GM23338 (cell line): ENCODE measurements at regions not wholly inside any gene's neighbourhood (a gene's known extent, or its start where the extent isn't known, plus 50 kb on each side); places are given as distances from the start of the nearest gene placed in this dataset.

Experiments
- ATAC-seq: fragments of 200-7000 bp; cut with Tn5 transposase; 3 replicates; pipeline ENCODE4 v1.9.1; 2020
- DNase-seq: peaks from one replicate; pipeline ENCODE4 v3.0.0-alpha.2; 2015; ENCODE audit warnings: low spot score
- H2AFZ ChIP-seq: fragments of 200-600 bp; sonication (generic); 2 replicates; pipeline ENCODE4 v1.8.0; 2016; ENCODE audit warnings: antibody characterized with exemption, mild to moderate bottlenecking, moderate library complexity
- H3F3A ChIP-seq: fragments of 200-600 bp; sonication (generic); replicated peaks from 2 replicates; pipeline ENCODE4 v1.8.0; 2017; ENCODE audit warnings: antibody characterized with exemption, mixed run types, low read depth
- H3K27ac ChIP-seq: fragments of 200-600 bp; sonication (generic); 2 replicates; pipeline ENCODE4 v1.6.1; 2016; ENCODE audit warnings: low read depth
- H3K27me3 ChIP-seq: fragments of 200-600 bp; sonication (generic); 2 replicates; pipeline ENCODE4 v1.8.0; 2016; ENCODE audit warnings: mild to moderate bottlenecking, mixed run types, moderate library complexity; ENCODE audit not compliant: insufficient read depth
- H3K36me3 ChIP-seq: fragments of 200-600 bp; sonication (generic); 2 replicates; pipeline ENCODE4 v1.8.0; 2016; ENCODE audit warnings: mild to moderate bottlenecking; ENCODE audit not compliant: insufficient read depth
- H3K4me1 ChIP-seq: fragments of 200-600 bp; sonication (generic); 2 replicates; pipeline ENCODE4 v1.8.0; 2016; ENCODE audit warnings: mild to moderate bottlenecking, moderate library complexity; ENCODE audit not compliant: insufficient read depth
- H3K4me2 ChIP-seq: fragments of 200-600 bp; sonication (generic); 2 replicates; pipeline ENCODE4 v1.7.1; 2017; ENCODE audit warnings: mixed run types
- H3K4me3 ChIP-seq: fragments of 200-600 bp; sonication (generic); 2 replicates; pipeline ENCODE4 v1.6.1; 2016; ENCODE audit warnings: mixed run types
- H3K79me2 ChIP-seq: fragments of 200-600 bp; sonication (generic); replicated peaks from 2 replicates; pipeline ENCODE4 v1.8.0; 2017; ENCODE audit warnings: mild to moderate bottlenecking; ENCODE audit not compliant: insufficient read depth
- H3K9me2 ChIP-seq: fragments of 200-600 bp; sonication (generic); 2 replicates; pipeline ENCODE4 v1.8.0; 2017; ENCODE audit not compliant: insufficient read depth
- H4K20me1 ChIP-seq: fragments of 200-600 bp; sonication (generic); replicated peaks from 2 replicates; pipeline ENCODE4 v1.8.0; 2017; ENCODE audit warnings: mild to moderate bottlenecking; ENCODE audit not compliant: insufficient read depth
- H3K27ac Mint-ChIP-seq: 2 replicates; pipeline ENCODE4 v1.8.0; 2020; ENCODE audit warnings: inconsistent platforms, mild to moderate bottlenecking, moderate library complexity, mixed read lengths
- H3K27me3 Mint-ChIP-seq: 3 replicates; pipeline ENCODE4 v1.8.0; 2022; ENCODE audit warnings: low read depth, mild to moderate bottlenecking, moderate library complexity, mixed read lengths, inconsistent platforms; ENCODE audit not compliant: insufficient read depth, poor library complexity
- H3K36me3 Mint-ChIP-seq: 3 replicates; pipeline ENCODE4 v1.8.0; 2021; ENCODE audit warnings: low read depth, mild to moderate bottlenecking, inconsistent platforms, moderate library complexity, mixed read lengths
- H3K4me1 Mint-ChIP-seq: 3 replicates; pipeline ENCODE4 v1.8.0; 2020; ENCODE audit warnings: mild to moderate bottlenecking, inconsistent platforms, mixed read lengths
- H3K4me3 Mint-ChIP-seq: 3 replicates; pipeline ENCODE4 v1.8.0; 2021; ENCODE audit warnings: moderate library complexity, mild to moderate bottlenecking, inconsistent platforms, mixed read lengths
- H3K9me3 Mint-ChIP-seq: 3 replicates; pipeline ENCODE4 v1.8.0; 2020; ENCODE audit warnings: moderate library complexity, mild to moderate bottlenecking, inconsistent platforms, mixed read lengths
- CREB1 ChIP-seq: fragments of 250-450 bp; sonication (Bioruptor Pico); IDR thresholded peaks from 2 replicates; pipeline ENCODE4 v1.5.0; 2020; ENCODE audit warnings: low read depth, mild to moderate bottlenecking, moderate library complexity
- CTCF ChIP-seq, 2 experiments: fragments of 200-600 bp in 1 of 2; sonication (generic) in 1 of 2; conservative IDR thresholded peaks; 2 replicates each; pipeline versions ENCODE4 v1.5.1 to v1.6.1; 2016 to 2017; ENCODE audit warnings: antibody characterized with exemption in 2 of 2, low read depth in 2 of 2, mild to moderate bottlenecking in 2 of 2, moderate library complexity in 1 of 2
- EZH2 ChIP-seq: fragments of 200-600 bp; sonication (generic); IDR thresholded peaks from one replicate; pipeline ENCODE4 v1.8.0; 2017; ENCODE audit warnings: antibody characterized with exemption, mild to moderate bottlenecking, low read depth; ENCODE audit not compliant: unreplicated experiment
- EZH2phosphoT487 ChIP-seq: fragments of 200-600 bp; sonication (generic); IDR thresholded peaks from one replicate; pipeline ENCODE4 v1.8.1; 2018; ENCODE audit warnings: antibody characterized with exemption; ENCODE audit not compliant: unreplicated experiment
- JUNB ChIP-seq: IDR thresholded peaks from one replicate; pipeline ENCODE4 v1.6.1; 2016; ENCODE audit warnings: antibody characterized with exemption; ENCODE audit not compliant: unreplicated experiment
- NANOG ChIP-seq: IDR thresholded peaks from 2 replicates; pipeline ENCODE4 v1.6.1; 2016; ENCODE audit warnings: antibody characterized with exemption, borderline replicate concordance
- POLR2AphosphoS5 ChIP-seq: IDR thresholded peaks from 2 replicates; pipeline ENCODE4 v1.6.1; 2016; ENCODE audit warnings: antibody characterized with exemption, low read depth
- STAT1 ChIP-seq: IDR thresholded peaks from one replicate; pipeline ENCODE4 v1.6.1; 2016; ENCODE audit warnings: antibody characterized with exemption; ENCODE audit not compliant: unreplicated experiment
- ZNF114 ChIP-seq: fragments of 250-450 bp; sonication (Bioruptor Pico); IDR thresholded peaks from 2 replicates; pipeline ENCODE4 v1.5.0; 2020; ENCODE audit warnings: mild to moderate bottlenecking, moderate library complexity
- ZNF331 ChIP-seq: fragments of 250-450 bp; sonication (Bioruptor Pico); IDR thresholded peaks from 2 replicates; pipeline ENCODE4 v1.5.0; 2020; ENCODE audit warnings: low read depth, mild to moderate bottlenecking, moderate library complexity
- ZNF462 ChIP-seq: fragments of 250-450 bp; sonication (Bioruptor Pico); IDR thresholded peaks from 2 replicates; pipeline ENCODE4 v1.5.0; 2020; ENCODE audit warnings: mild to moderate bottlenecking, moderate library complexity
- TF ChIP-seq, protein P1 (sequence below): IDR thresholded peaks from one replicate; pipeline ENCODE4 v1.6.1; 2018; ENCODE audit warnings: antibody characterized with exemption; ENCODE audit not compliant: unreplicated experiment
- TF ChIP-seq, protein P2 (sequence below): IDR thresholded peaks from 2 replicates; pipeline ENCODE4 v1.6.1; 2016; ENCODE audit warnings: antibody characterized with exemption

DNA sequence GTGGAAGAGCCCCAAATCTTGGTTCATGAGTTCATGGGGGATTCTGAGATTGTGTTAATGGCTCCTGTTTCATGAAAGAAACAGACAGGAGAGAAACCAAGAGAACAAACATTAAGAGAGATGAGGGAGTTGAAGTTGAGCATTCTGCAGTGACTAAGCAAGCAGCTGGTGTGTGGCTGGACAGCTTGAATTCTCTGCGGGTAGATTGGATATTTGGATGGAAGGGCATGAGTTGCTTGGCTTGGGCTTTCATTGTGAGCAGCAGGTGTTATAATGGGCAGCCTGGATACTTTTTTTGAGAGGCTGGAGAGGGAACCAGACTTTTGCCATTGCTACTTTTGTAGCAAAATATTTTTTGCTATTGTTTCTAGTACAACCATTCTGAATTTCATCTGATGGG, 346.8 kb upstream of the SATB1 start:
- H3K9me2 ChIP-seq = no peaks in the 10 kb centered on the region
- DNase-seq = no peak
- H3K4me3 ChIP-seq = no peak overlapping the region
- H3F3A ChIP-seq = no peaks in the 10 kb centered on the region
- no peaks in the 10 kb centered on the region for H3K36me3 ChIP-seq
- H3K4me1 ChIP-seq = no peaks in the 10 kb centered on the region
- H4K20me1 ChIP-seq = no peaks in the 10 kb centered on the region
- TF ChIP-seq CREB1 (CRISPR knock-in tag) (no peak), CTCF (conservative IDR thresholded peaks at IDR 0.05; ENCODE audit: low read depth in 2 of 2) (no peak), POLR2AphosphoS5 (no peak), ZNF462 (no peak), EZH2phosphoT487 (no peak), EZH2 (no peak), NANOG (no peak), ZNF114 (CRISPR knock-in tag) (no peak), JUNB (no peak), ZNF331 (CRISPR knock-in tag) (no peak), STAT1 (no peak)
- TF ChIP-seq, protein P1, sequence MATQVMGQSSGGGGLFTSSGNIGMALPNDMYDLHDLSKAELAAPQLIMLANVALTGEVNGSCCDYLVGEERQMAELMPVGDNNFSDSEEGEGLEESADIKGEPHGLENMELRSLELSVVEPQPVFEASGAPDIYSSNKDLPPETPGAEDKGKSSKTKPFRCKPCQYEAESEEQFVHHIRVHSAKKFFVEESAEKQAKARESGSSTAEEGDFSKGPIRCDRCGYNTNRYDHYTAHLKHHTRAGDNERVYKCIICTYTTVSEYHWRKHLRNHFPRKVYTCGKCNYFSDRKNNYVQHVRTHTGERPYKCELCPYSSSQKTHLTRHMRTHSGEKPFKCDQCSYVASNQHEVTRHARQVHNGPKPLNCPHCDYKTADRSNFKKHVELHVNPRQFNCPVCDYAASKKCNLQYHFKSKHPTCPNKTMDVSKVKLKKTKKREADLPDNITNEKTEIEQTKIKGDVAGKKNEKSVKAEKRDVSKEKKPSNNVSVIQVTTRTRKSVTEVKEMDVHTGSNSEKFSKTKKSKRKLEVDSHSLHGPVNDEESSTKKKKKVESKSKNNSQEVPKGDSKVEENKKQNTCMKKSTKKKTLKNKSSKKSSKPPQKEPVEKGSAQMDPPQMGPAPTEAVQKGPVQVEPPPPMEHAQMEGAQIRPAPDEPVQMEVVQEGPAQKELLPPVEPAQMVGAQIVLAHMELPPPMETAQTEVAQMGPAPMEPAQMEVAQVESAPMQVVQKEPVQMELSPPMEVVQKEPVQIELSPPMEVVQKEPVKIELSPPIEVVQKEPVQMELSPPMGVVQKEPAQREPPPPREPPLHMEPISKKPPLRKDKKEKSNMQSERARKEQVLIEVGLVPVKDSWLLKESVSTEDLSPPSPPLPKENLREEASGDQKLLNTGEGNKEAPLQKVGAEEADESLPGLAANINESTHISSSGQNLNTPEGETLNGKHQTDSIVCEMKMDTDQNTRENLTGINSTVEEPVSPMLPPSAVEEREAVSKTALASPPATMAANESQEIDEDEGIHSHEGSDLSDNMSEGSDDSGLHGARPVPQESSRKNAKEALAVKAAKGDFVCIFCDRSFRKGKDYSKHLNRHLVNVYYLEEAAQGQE = no peak
- TF ChIP-seq, protein P2, sequence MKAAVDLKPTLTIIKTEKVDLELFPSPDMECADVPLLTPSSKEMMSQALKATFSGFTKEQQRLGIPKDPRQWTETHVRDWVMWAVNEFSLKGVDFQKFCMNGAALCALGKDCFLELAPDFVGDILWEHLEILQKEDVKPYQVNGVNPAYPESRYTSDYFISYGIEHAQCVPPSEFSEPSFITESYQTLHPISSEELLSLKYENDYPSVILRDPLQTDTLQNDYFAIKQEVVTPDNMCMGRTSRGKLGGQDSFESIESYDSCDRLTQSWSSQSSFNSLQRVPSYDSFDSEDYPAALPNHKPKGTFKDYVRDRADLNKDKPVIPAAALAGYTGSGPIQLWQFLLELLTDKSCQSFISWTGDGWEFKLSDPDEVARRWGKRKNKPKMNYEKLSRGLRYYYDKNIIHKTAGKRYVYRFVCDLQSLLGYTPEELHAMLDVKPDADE = no peak
- no peaks in the 10 kb centered on the region for H3K79me2 ChIP-seq
- no peak for ATAC-seq
- Mint-ChIP-seq H3K9me3 (no peaks in the 10 kb centered on the region), H3K4me3 (no peak overlapping the region), H3K4me1 (peaks cover 12% of the 10 kb centered on the region), H3K27me3 (peaks cover 2% of the 10 kb centered on the region), H3K27ac (no peak overlapping the region), H3K36me3 (no peaks in the 10 kb centered on the region)
- H3K4me2 ChIP-seq = no peak overlapping the region
- no peak overlapping the region for H3K27ac ChIP-seq
- peak overlapping the region; percentile 61; the same call in 1 of the 2 replicates for H2AFZ ChIP-seq
- no peaks in the 10 kb centered on the region for H3K27me3 ChIP-seq
